GM19351 (cell line): ENCODE measurements at regions not wholly inside any gene's neighbourhood (a gene's known extent, or its start where the extent isn't known, plus 50 kb on each side); places are given as distances from the start of the nearest gene placed in this dataset.

Experiments used
- ATAC-seq: cut with Tn5 transposase; IDR thresholded peaks from one replicate; pipeline ENCODE4 v1.9.1; 2021; ENCODE audit warnings: mild to moderate bottlenecking, moderate library complexity; ENCODE audit not compliant: unreplicated experiment

GRCh38 chr7:26458466-26459145 lies 166.9 kb downstream of the SNX10 start:
- ATAC-seq, result no peak

GRCh38 chr7:26459540-26460193 lies 168.0 kb downstream of the SNX10 start:
- no peak for ATAC-seq

- ATAC-seq, result no peak
Observed at GRCh38 chr7:26460351-26461085, 168.9 kb downstream of the SNX10 start.

GRCh38 chr7:26461518-26461917 lies 169.9 kb downstream of the SNX10 start:
- no peak for ATAC-seq

GRCh38 chr7:26466007-26466406 lies 174.3 kb downstream of the SNX10 start:
- ATAC-seq, result no peak

GRCh38 chr7:26467104-26467503 lies 175.4 kb downstream of the SNX10 start:
- no peak for ATAC-seq

- ATAC-seq, result no peak
Observed at GRCh38 chr7:26467541-26467940, 175.9 kb downstream of the SNX10 start.

- ATAC-seq, result no peak
Observed at GRCh38 chr7:26468625-26469024, 177.0 kb downstream of the SNX10 start.

- no peak for ATAC-seq
Observed at GRCh38 chr7:26469188-26469587, 177.5 kb downstream of the SNX10 start.

- ATAC-seq, result no peak
Observed at GRCh38 chr7:26470691-26471090, 179.0 kb downstream of the SNX10 start.

- ATAC-seq, result no peak
Observed at GRCh38 chr7:26471306-26472075, 179.8 kb downstream of the SNX10 start.

GRCh38 chr7:26472971-26473370 lies 181.3 kb downstream of the SNX10 start:
- no peak for ATAC-seq

- no peak for ATAC-seq
Observed at GRCh38 chr7:26476271-26476670, 184.6 kb downstream of the SNX10 start.

- ATAC-seq, result no peak
Observed at GRCh38 chr7:26477381-26477990, 185.8 kb downstream of the SNX10 start.

GRCh38 chr7:26478550-26478949 lies 186.9 kb downstream of the SNX10 start:
- ATAC-seq, result no peak

GRCh38 chr7:26479581-26479980 lies 187.9 kb downstream of the SNX10 start:
- ATAC-seq, result no peak

- ATAC-seq, result no peak
Observed at GRCh38 chr7:26480156-26480555, 188.5 kb downstream of the SNX10 start.

GRCh38 chr7:26482927-26483326 lies 191.3 kb downstream of the SNX10 start:
- no peak for ATAC-seq

GRCh38 chr7:26483843-26484242 lies 192.2 kb downstream of the SNX10 start:
- ATAC-seq, result no peak

- ATAC-seq, result no peak
Observed at GRCh38 chr7:26485367-26485934, 193.8 kb downstream of the SNX10 start.

- no peak for ATAC-seq
Observed at GRCh38 chr7:26486153-26486552, 194.5 kb downstream of the SNX10 start.
